ENCODE measurements at regions not wholly inside any gene's neighbourhood (a gene's known extent, or its start where the extent isn't known, plus 50 kb on each side); places are given as distances from the start of the nearest gene placed in this dataset.

GRCh38 chr9:109549386-109549785 is 51.3 kb upstream of the PTPN3 start:
- no peaks in the 10 kb centered on the region for H3K36me3 ChIP-seq (ENCODE audit: insufficient read depth, low read length, poor library complexity, severe bottlenecking)
- H3K27ac ChIP-seq (ENCODE audit: low read depth, low read length, poor library complexity, severe bottlenecking) = no peak overlapping the region
- POLR2A ChIA-PET (ENCODE audit: low non-redundant PET) = no interaction called here
- no peak overlapping the region for H3K4me3 ChIP-seq (ENCODE audit: low read depth, low read length, poor library complexity, severe bottlenecking)
- CTCF ChIA-PET = no interaction called here
- TF ChIP-seq CTCF (conservative IDR thresholded peaks at IDR 0.05; ENCODE audit: low read depth, low read length) (no peak), EZH2 (IDR thresholded peaks at IDR 0.05; ENCODE audit: borderline replicate concordance, low read depth, low read length, poor library complexity, severe bottlenecking) (no peak)
- BruUV-seq (replicated peaks) = no TSS peak
- peaks cover 10% of the 10 kb centered on the region for H3K9me3 ChIP-seq (ENCODE audit: low read depth, low read length, poor library complexity, severe bottlenecking)
- H3K27me3 ChIP-seq (replicated peaks; ENCODE audit: insufficient read depth, low read depth, low read length, poor library complexity) = no peaks in the 10 kb centered on the region
- intact Hi-C loops (cut with micrococcal nuclease; ENCODE audit: unreplicated experiment) = no loop called here
- no peaks in the 10 kb centered on the region for H3K4me1 ChIP-seq (ENCODE audit: insufficient read depth, low read length, poor library complexity, severe bottlenecking)
- DNase-seq (ENCODE audit: low spot score) = no peak

DNA sequence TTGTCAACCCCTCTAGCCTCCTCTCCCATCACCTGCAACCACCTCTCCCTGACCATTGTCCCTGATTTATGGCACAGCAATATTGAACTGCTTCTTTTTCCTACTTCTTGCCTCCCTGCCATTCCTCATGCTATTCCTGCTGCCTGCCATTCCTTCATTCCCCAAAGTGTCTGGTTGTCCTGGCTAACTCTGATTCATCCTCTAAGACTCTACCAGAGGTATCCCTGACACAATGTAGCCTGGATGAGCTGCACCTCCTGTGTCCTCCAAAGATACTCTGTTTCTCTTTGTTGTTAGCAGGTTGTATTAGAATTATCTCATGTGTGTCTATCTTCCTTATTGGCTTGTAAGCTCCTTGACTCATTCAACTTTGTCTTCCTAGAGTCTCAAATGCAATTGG is 53.5 kb upstream of the PTPN3 start:
- no peaks in the 10 kb centered on the region for H3K4me1 ChIP-seq (ENCODE audit: insufficient read depth, low read length, poor library complexity, severe bottlenecking)
- TF ChIP-seq EZH2 (IDR thresholded peaks at IDR 0.05; ENCODE audit: borderline replicate concordance, low read depth, low read length, poor library complexity, severe bottlenecking) = no peak
- TF ChIP-seq CTCF (conservative IDR thresholded peaks at IDR 0.05; ENCODE audit: low read depth, low read length) = no peak
- H3K36me3 ChIP-seq (ENCODE audit: insufficient read depth, low read length, poor library complexity, severe bottlenecking) = no peaks in the 10 kb centered on the region
- peaks cover 2% of the 10 kb centered on the region for H3K27me3 ChIP-seq (replicated peaks; ENCODE audit: insufficient read depth, low read depth, low read length, poor library complexity)
- CTCF ChIA-PET = no interaction called here
- no peaks in the 10 kb centered on the region for H3K9me3 ChIP-seq (ENCODE audit: low read depth, low read length, poor library complexity, severe bottlenecking)
- H3K27ac ChIP-seq (ENCODE audit: low read depth, low read length, poor library complexity, severe bottlenecking) = no peak overlapping the region
- intact Hi-C loops (cut with micrococcal nuclease; ENCODE audit: unreplicated experiment) = no loop called here
- DNase-seq (ENCODE audit: low spot score) = no peak
- no TSS peak for BruUV-seq (replicated peaks)
- H3K4me3 ChIP-seq (ENCODE audit: low read depth, low read length, poor library complexity, severe bottlenecking) = no peak overlapping the region
- POLR2A ChIA-PET (ENCODE audit: low non-redundant PET) = no interaction called here

- CTCF ChIA-PET = no interaction called here
- POLR2A ChIA-PET (ENCODE audit: low non-redundant PET) = no interaction called here
- Histone ChIP-seq H3K4me3 (ENCODE audit: low read depth, low read length, poor library complexity, severe bottlenecking) (no peak overlapping the region), H3K27ac (ENCODE audit: low read depth, low read length, poor library complexity, severe bottlenecking) (no peak overlapping the region), H3K9me3 (ENCODE audit: low read depth, low read length, poor library complexity, severe bottlenecking) (no peaks in the 10 kb centered on the region), H3K36me3 (ENCODE audit: insufficient read depth, low read length, poor library complexity, severe bottlenecking) (no peaks in the 10 kb centered on the region), H3K4me1 (ENCODE audit: insufficient read depth, low read length, poor library complexity, severe bottlenecking) (no peaks in the 10 kb centered on the region), H3K27me3 (replicated peaks; ENCODE audit: insufficient read depth, low read depth, low read length, poor library complexity) (peaks cover 2% of the 10 kb centered on the region)
- DNase-seq (ENCODE audit: low spot score) = no peak
- intact Hi-C loops (cut with micrococcal nuclease; ENCODE audit: unreplicated experiment) = no loop called here
- TF ChIP-seq EZH2 (IDR thresholded peaks at IDR 0.05; ENCODE audit: borderline replicate concordance, low read depth, low read length, poor library complexity, severe bottlenecking) (no peak), CTCF (conservative IDR thresholded peaks at IDR 0.05; ENCODE audit: low read depth, low read length) (no peak)
- no TSS peak for BruUV-seq (replicated peaks)
These were observed 57.1 kb upstream of the PTPN3 start for GRCh38 chr9:109555215-109555614.
